K562 (cell line): ENCODE measurements at regions not wholly inside any gene's neighbourhood (a gene's known extent, or its start where the extent isn't known, plus 50 kb on each side); places are given as distances from the start of the nearest gene placed in this dataset.
"Not testable (repeated sequence)": the region's sequence is repeated elsewhere in the genome, so short reads cannot be mapped to it uniquely, and the experiment has no call there.

Experiments
- FOXM1 ChIP-seq, 2 experiments: fragments of 450-650 bp in 1 of 2; sonication (generic) in 1 of 2; formaldehyde crosslinking in 1 of 2; IDR thresholded peaks; 2 replicates each; pipeline versions ENCODE4 v1.6.1 to v1.9.0; 2017 to 2022; ENCODE audit warnings: low read depth in 2 of 2, mild to moderate bottlenecking in 2 of 2, missing genetic modification reagents in 1 of 2, moderate library complexity in 1 of 2
- HBP1 ChIP-seq: fragments of 450-650 bp; formaldehyde crosslinking; IDR thresholded peaks from 2 replicates; pipeline ENCODE4 v1.4.0; 2022; ENCODE audit warnings: missing genetic modification characterization
- POLR2H ChIP-seq: IDR thresholded peaks from 2 replicates; pipeline ENCODE4 v1.6.1; 2016; ENCODE audit warnings: missing genetic modification characterization, low read depth, mild to moderate bottlenecking, control low read depth, missing compliant biosample characterization, moderate library complexity
- RNF2 ChIP-seq: sonication (generic); IDR thresholded peaks from 2 replicates; pipeline ENCODE4 v1.6.1; 2016

- TF ChIP-seq FOXM1 (IDR thresholded peaks at IDR 0.05; ENCODE audit: low read depth); FOXM1 (CRISPR knock-in tag; IDR thresholded peaks at IDR 0.05; ENCODE audit: low read depth); HBP1; RNF2; POLR2H: not testable (repeated sequence)
Observed at GRCh38 chr6:57877729-57878128, 560.3 kb downstream of the PRIM2 start.
